ENCODE measurements at regions not wholly inside any gene's neighbourhood (a gene's known extent, or its start where the extent isn't known, plus 50 kb on each side); places are given as distances from the start of the nearest gene placed in this dataset.

DNA sequence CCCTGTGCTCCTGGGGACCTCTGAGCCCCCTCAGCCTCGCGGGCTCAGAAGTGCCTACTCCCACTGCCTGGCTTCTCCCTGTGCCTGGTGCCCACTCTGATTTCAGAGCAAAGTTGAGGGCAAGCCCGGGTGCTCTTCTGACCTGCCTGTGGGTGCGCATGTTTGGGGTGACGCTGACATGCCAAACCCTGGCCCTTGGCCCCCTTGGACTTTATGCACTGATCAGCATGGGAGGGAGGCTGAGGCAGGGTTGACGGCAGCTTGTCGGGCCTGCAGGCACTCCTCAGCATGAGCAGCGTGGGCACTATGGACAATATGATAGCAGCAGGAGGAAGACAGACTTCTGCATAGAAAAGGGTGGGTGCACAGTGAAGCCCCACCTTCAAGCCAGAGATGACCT is 279.3 kb upstream of the KLF12 start:
- intact Hi-C loops (cut with DNase I; ENCODE audit: low total_unique reads), result no loop called here
- H3K27ac ChIP-seq, result no peak overlapping the region
- TF ChIP-seq POLR2A (IDR thresholded peaks at IDR 0.05), result no peak
- no peaks in the 10 kb centered on the region for H3K4me1 ChIP-seq
- H3K9me3 ChIP-seq, result no peaks in the 10 kb centered on the region
- H3K27me3 ChIP-seq, result no peaks in the 10 kb centered on the region
- no peak overlapping the region for H3K4me3 ChIP-seq
- no peaks in the 10 kb centered on the region for H3K36me3 ChIP-seq
- DNase-seq (ENCODE audit: low spot score in 2 of 2), result no peak

DNA sequence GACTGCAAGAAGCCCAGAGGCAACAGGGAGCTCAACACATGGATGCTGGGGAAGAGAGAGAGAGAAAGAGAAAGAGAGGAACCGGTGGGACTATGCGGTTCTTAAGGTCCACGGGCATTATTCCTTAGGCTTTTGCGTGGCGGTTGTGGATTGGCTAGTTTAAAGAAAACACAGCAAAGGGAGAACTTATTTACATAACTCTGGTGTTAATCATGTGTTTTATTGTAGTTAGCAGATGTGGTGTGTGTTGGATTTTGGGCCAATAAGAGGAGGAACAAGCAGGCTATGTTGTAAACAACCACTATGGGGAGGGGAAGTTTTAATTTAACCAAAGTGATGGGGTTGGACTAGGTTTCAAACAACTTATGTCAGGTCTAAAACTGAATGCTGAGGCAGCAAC is 275.3 kb upstream of the KLF12 start:
- H3K4me1 ChIP-seq, result no peaks in the 10 kb centered on the region
- no peaks in the 10 kb centered on the region for H3K9me3 ChIP-seq
- intact Hi-C loops (cut with DNase I; ENCODE audit: low total_unique reads), result no loop called here
- DNase-seq (ENCODE audit: low spot score in 2 of 2), result no peak
- H3K36me3 ChIP-seq, result peaks cover 2% of the 10 kb centered on the region
- no peaks in the 10 kb centered on the region for H3K27me3 ChIP-seq
- no peak for TF ChIP-seq POLR2A (IDR thresholded peaks at IDR 0.05)
- TF ChIP-seq POLR2AphosphoS5 (IDR thresholded peaks at IDR 0.05), result no peak
- TF ChIP-seq, protein P1, sequence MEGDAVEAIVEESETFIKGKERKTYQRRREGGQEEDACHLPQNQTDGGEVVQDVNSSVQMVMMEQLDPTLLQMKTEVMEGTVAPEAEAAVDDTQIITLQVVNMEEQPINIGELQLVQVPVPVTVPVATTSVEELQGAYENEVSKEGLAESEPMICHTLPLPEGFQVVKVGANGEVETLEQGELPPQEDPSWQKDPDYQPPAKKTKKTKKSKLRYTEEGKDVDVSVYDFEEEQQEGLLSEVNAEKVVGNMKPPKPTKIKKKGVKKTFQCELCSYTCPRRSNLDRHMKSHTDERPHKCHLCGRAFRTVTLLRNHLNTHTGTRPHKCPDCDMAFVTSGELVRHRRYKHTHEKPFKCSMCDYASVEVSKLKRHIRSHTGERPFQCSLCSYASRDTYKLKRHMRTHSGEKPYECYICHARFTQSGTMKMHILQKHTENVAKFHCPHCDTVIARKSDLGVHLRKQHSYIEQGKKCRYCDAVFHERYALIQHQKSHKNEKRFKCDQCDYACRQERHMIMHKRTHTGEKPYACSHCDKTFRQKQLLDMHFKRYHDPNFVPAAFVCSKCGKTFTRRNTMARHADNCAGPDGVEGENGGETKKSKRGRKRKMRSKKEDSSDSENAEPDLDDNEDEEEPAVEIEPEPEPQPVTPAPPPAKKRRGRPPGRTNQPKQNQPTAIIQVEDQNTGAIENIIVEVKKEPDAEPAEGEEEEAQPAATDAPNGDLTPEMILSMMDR (IDR thresholded peaks at IDR 0.05), result no peak
- H3K27ac ChIP-seq, result no peak overlapping the region
- H3K4me3 ChIP-seq, result no peak overlapping the region

DNA sequence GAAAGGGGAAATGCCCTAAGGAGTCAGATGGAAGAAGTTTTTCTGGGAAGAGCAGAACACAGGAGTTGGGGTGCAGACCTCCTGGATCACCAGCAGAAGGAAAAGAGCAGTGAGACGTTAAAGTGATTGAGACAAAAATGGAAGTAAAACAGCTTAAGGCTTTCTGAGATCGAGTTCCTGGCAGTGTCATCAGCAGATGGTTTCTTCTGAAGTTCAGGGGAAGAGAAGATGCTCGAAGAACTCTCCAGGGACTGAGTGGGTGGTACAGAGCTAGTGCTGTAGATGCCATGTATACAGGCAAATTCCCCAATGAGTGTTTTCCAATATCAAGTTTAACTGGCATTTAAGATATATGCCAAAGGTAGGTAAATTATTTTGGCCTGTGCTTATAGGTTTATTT is 272.2 kb upstream of the KLF12 start:
- no peak for DNase-seq (ENCODE audit: low spot score in 2 of 2)
- Histone ChIP-seq H3K4me1 (no peaks in the 10 kb centered on the region), H3K9me3 (peaks cover 0 to 8% of the 10 kb centered on the region in 2 donors), H3K4me3 (no peak overlapping the region), H3K27me3 (no peaks in the 10 kb centered on the region), H3K27ac (no peak overlapping the region), H3K36me3 (peaks cover 3% of the 10 kb centered on the region)
- TF ChIP-seq, protein P1 (IDR thresholded peaks at IDR 0.05), result no peak
- TF ChIP-seq POLR2AphosphoS5 (IDR thresholded peaks at IDR 0.05) (no peak), POLR2A (IDR thresholded peaks at IDR 0.05) (no peak)
- intact Hi-C loops (cut with DNase I; ENCODE audit: low total_unique reads), result no loop called here

DNA sequence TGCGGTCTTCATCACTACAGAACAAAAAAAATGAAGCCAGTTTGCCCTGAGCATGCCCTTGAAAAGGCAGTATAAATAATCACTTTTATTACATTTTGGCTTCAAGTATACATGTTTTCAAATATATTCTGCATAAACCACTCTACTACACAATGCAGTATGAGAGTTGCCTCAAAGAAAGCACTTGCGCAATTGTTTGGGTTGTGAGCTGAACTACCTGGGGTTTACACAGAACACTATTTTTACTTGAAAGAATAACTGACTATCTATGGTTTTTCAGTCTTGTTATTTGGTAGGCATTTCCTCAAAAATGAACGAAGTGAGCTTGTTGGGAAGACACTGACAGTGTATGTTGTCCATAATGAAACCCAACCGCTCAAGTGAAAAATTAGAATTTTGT is 264.4 kb upstream of the KLF12 start:
- no peak for DNase-seq (ENCODE audit: low spot score in 2 of 2)
- intact Hi-C loops (cut with DNase I; ENCODE audit: low total_unique reads), result no loop called here
- Histone ChIP-seq H3K36me3 (no peaks in the 10 kb centered on the region), H3K27me3 (no peaks in the 10 kb centered on the region), H3K27ac (no peak overlapping the region), H3K9me3 (peaks cover 0 to 8% of the 10 kb centered on the region in 2 donors), H3K4me1 (no peaks in the 10 kb centered on the region), H3K4me3 (no peak overlapping the region)
- TF ChIP-seq, protein P1 (IDR thresholded peaks at IDR 0.05), result no peak
- no peak for TF ChIP-seq POLR2AphosphoS5 (IDR thresholded peaks at IDR 0.05)
- TF ChIP-seq POLR2A (IDR thresholded peaks at IDR 0.05), result no peak

DNA sequence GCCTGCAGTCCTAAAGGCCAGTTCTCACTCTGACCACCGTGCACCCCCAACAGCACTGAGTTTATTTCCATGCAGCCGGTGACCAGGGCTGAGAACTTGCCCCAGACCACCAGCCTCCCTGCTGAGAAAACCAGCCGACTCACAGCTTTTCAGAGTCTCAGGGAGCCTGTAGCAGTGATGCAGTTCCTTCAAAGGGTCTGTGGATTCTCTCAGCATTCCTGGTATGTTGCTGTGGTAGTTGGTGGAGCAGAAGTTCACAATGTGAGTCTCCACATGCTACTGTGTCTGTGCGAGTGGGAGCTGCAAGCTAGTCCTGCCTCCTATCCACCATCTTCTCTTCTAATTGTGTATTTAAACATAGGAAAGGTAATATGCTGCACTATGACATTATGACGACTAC is 254.9 kb upstream of the KLF12 start:
- Histone ChIP-seq H3K27me3 (no peaks in the 10 kb centered on the region), H3K27ac (no peak overlapping the region), H3K4me1 (no peaks in the 10 kb centered on the region), H3K9me3 (peaks cover 19% of the 10 kb centered on the region in 2 donors), H3K4me3 (no peak overlapping the region), H3K36me3 (no peaks in the 10 kb centered on the region)
- no peak for TF ChIP-seq POLR2AphosphoS5 (IDR thresholded peaks at IDR 0.05)
- no peak for TF ChIP-seq POLR2A (IDR thresholded peaks at IDR 0.05)
- TF ChIP-seq, protein P1 (IDR thresholded peaks at IDR 0.05), result no peak
- intact Hi-C loops (cut with DNase I; ENCODE audit: low total_unique reads), result no loop called here
- no peak for DNase-seq (ENCODE audit: low spot score in 2 of 2)

DNA sequence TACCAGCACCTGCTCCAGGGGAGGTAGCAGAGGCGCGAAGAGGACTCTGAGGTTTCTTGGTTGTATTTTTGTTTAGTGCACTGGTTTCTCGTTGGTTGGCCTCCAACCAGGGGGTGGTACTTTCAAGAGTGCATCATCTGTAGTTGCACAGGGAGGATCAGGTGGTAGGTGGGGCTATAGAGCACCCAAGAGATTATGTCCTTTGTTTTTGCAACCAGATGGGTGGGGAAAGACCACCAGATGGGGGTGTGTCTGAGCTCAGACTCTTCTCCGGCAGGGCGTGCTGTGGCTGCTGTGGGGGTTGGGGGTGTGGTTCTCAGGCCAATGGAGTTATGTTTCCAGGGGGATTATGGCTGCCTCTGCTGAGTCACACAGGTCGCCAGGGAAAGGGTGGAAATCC is 254.4 kb upstream of the KLF12 start:
- Histone ChIP-seq H3K36me3 (no peaks in the 10 kb centered on the region), H3K4me3 (no peak overlapping the region), H3K4me1 (no peaks in the 10 kb centered on the region), H3K27me3 (no peaks in the 10 kb centered on the region), H3K9me3 (peaks cover 19% of the 10 kb centered on the region in 2 donors), H3K27ac (no peak overlapping the region)
- intact Hi-C loops (cut with DNase I; ENCODE audit: low total_unique reads), result no loop called here
- DNase-seq (ENCODE audit: low spot score in 2 of 2), result no peak
- TF ChIP-seq, protein P1 (IDR thresholded peaks at IDR 0.05), result no peak
- no peak for TF ChIP-seq POLR2AphosphoS5 (IDR thresholded peaks at IDR 0.05)
- no peak for TF ChIP-seq POLR2A (IDR thresholded peaks at IDR 0.05)

All from breast epithelium (tissue), 4 donors.